Spinal cord (tissue), 9 donors: ENCODE measurements at regions not wholly inside any gene's neighbourhood (a gene's known extent, or its start where the extent isn't known, plus 50 kb on each side); places are given as distances from the start of the nearest gene placed in this dataset.

Source experiments
- DNase-seq, 6 donors: peaks; one replicate each; pipeline versions ENCODE4 v3.0.0 to v3.0.0-alpha.2; 2013 to 2015; ENCODE audit warnings: low spot score in 6 of 6, low read depth in 4 of 6
- H3K27ac ChIP-seq: one replicate; pipeline ENCODE4 v1.5.1; 2013; ENCODE audit warnings: low read depth, low read length, control low read depth
- H3K27me3 ChIP-seq: one replicate; pipeline ENCODE4 v1.6.1; 2013; ENCODE audit warnings: low read length; ENCODE audit not compliant: control insufficient read depth, insufficient read depth
- H3K36me3 ChIP-seq: one replicate; pipeline ENCODE4 v1.6.1; 2013; ENCODE audit warnings: low read length; ENCODE audit not compliant: control insufficient read depth, insufficient read depth
- H3K4me1 ChIP-seq: one replicate; pipeline ENCODE4 v1.6.1; 2013; ENCODE audit warnings: low read length; ENCODE audit not compliant: control insufficient read depth, insufficient read depth
- H3K4me3 ChIP-seq: one replicate; pipeline ENCODE4 v1.5.1; 2013; ENCODE audit warnings: low read depth, low read length, control low read depth
- H3K9me3 ChIP-seq: one replicate; pipeline ENCODE4 v1.6.1; 2013; ENCODE audit warnings: low read length; ENCODE audit not compliant: control insufficient read depth, insufficient read depth
- WGBS: methylation state at CpG from one replicate; pipeline ENCODE4 v1.1.5; 2013; ENCODE audit warnings: missing lambda C conversion rate; ENCODE audit not compliant: insufficient coverage; 5-methylcytosine and 5-hydroxymethylcytosine counted together
- donor health status: healthy.

GRCh38 chr2:78541088-78541450 is 484.4 kb upstream of the REG3G start:
- Histone ChIP-seq H3K27me3 (no peaks in the 10 kb centered on the region), H3K9me3 (no peaks in the 10 kb centered on the region), H3K36me3 (no peaks in the 10 kb centered on the region), H3K27ac (no peak overlapping the region), H3K4me3 (no peak overlapping the region), H3K4me1 (no peaks in the 10 kb centered on the region)
- no peak for DNase-seq
- 100% methylated on average over 4 of the region's 6 CpGs for WGBS

GRCh38 chr2:78541451-78542267 is 483.8 kb upstream of the REG3G start:
- Histone ChIP-seq H3K4me1 (no peaks in the 10 kb centered on the region), H3K9me3 (no peaks in the 10 kb centered on the region), H3K27ac (no peak overlapping the region), H3K27me3 (no peaks in the 10 kb centered on the region), H3K36me3 (no peaks in the 10 kb centered on the region), H3K4me3 (no peak overlapping the region)
- no peak for DNase-seq
- 86% methylated on average over 15 of the region's 17 CpGs for WGBS

GRCh38 chr2:78546843-78547242 is 478.7 kb upstream of the REG3G start:
- Histone ChIP-seq H3K4me1 (no peaks in the 10 kb centered on the region), H3K9me3 (no peaks in the 10 kb centered on the region), H3K36me3 (no peaks in the 10 kb centered on the region), H3K27me3 (no peaks in the 10 kb centered on the region), H3K27ac (no peak overlapping the region), H3K4me3 (no peak overlapping the region)
- WGBS: 97% methylated on average over 13 of the region's 14 CpGs
- no peak for DNase-seq

- DNase-seq: no peak
- WGBS: no CpG with 5 or more reads among the region's 2 CpGs
- H3K4me3 ChIP-seq: no peak overlapping the region
- H3K27ac ChIP-seq: no peak overlapping the region
- no peaks in the 10 kb centered on the region for H3K27me3 ChIP-seq
- H3K9me3 ChIP-seq: no peaks in the 10 kb centered on the region
- no peaks in the 10 kb centered on the region for H3K4me1 ChIP-seq
- no peaks in the 10 kb centered on the region for H3K36me3 ChIP-seq
Observed at GRCh38 chr2:78549766-78550165, 475.7 kb upstream of the REG3G start.

- Histone ChIP-seq H3K27me3 (no peaks in the 10 kb centered on the region), H3K4me1 (no peaks in the 10 kb centered on the region), H3K36me3 (no peaks in the 10 kb centered on the region), H3K9me3 (no peaks in the 10 kb centered on the region), H3K4me3 (no peak overlapping the region), H3K27ac (no peak overlapping the region)
- 100% methylated on average over 1 of the region's 3 CpGs for WGBS
- no peak for DNase-seq
Observed at GRCh38 chr2:78553866-78554647, 471.4 kb upstream of the REG3G start.

- Histone ChIP-seq H3K4me1 (no peaks in the 10 kb centered on the region), H3K27me3 (no peaks in the 10 kb centered on the region), H3K36me3 (no peaks in the 10 kb centered on the region), H3K27ac (no peak overlapping the region), H3K4me3 (no peak overlapping the region), H3K9me3 (no peaks in the 10 kb centered on the region)
- DNase-seq: peak in 1 of 6 donors; percentile 9
Observed at GRCh38 chr2:78561876-78562275, 463.6 kb upstream of the REG3G start.

GRCh38 chr2:78564666-78565065 is 460.8 kb upstream of the REG3G start:
- H3K27ac ChIP-seq: no peak overlapping the region
- DNase-seq: peak in 1 of 6 donors; percentile 50
- H3K4me1 ChIP-seq: no peaks in the 10 kb centered on the region
- H3K27me3 ChIP-seq: no peaks in the 10 kb centered on the region
- H3K9me3 ChIP-seq: no peaks in the 10 kb centered on the region
- no peaks in the 10 kb centered on the region for H3K36me3 ChIP-seq
- no peak overlapping the region for H3K4me3 ChIP-seq

- no peak overlapping the region for H3K27ac ChIP-seq
- H3K4me3 ChIP-seq: no peak overlapping the region
- WGBS: 40% methylated on average over 4 of the region's 6 CpGs
- no peaks in the 10 kb centered on the region for H3K36me3 ChIP-seq
- no peaks in the 10 kb centered on the region for H3K9me3 ChIP-seq
- no peaks in the 10 kb centered on the region for H3K27me3 ChIP-seq
- peak in 3 of 6 donors; percentile 4 to 83 (median 15) for DNase-seq
- H3K4me1 ChIP-seq: no peaks in the 10 kb centered on the region
Observed at GRCh38 chr2:78568782-78569373, 456.6 kb upstream of the REG3G start.

GRCh38 chr2:78576409-78576808 is 449.1 kb upstream of the REG3G start:
- no peaks in the 10 kb centered on the region for H3K9me3 ChIP-seq
- H3K27me3 ChIP-seq: no peaks in the 10 kb centered on the region
- H3K4me3 ChIP-seq: no peak overlapping the region
- no peak overlapping the region for H3K27ac ChIP-seq
- no peak for DNase-seq
- no peaks in the 10 kb centered on the region for H3K36me3 ChIP-seq
- no peaks in the 10 kb centered on the region for H3K4me1 ChIP-seq

GRCh38 chr2:78585871-78586270 is 439.6 kb upstream of the REG3G start:
- no peaks in the 10 kb centered on the region for H3K36me3 ChIP-seq
- H3K27me3 ChIP-seq: no peaks in the 10 kb centered on the region
- no peak overlapping the region for H3K4me3 ChIP-seq
- H3K9me3 ChIP-seq: no peaks in the 10 kb centered on the region
- H3K4me1 ChIP-seq: no peaks in the 10 kb centered on the region
- H3K27ac ChIP-seq: no peak overlapping the region
- DNase-seq: no peak
- no CpG with 5 or more reads among the region's 3 CpGs for WGBS
